ENCODE measurements at regions not wholly inside any gene's neighbourhood (a gene's known extent, or its start where the extent isn't known, plus 50 kb on each side); places are given as distances from the start of the nearest gene placed in this dataset.
"Not testable (repeated sequence)": the region's sequence is repeated elsewhere in the genome, so short reads cannot be mapped to it uniquely, and the experiment has no call there.

DNA sequence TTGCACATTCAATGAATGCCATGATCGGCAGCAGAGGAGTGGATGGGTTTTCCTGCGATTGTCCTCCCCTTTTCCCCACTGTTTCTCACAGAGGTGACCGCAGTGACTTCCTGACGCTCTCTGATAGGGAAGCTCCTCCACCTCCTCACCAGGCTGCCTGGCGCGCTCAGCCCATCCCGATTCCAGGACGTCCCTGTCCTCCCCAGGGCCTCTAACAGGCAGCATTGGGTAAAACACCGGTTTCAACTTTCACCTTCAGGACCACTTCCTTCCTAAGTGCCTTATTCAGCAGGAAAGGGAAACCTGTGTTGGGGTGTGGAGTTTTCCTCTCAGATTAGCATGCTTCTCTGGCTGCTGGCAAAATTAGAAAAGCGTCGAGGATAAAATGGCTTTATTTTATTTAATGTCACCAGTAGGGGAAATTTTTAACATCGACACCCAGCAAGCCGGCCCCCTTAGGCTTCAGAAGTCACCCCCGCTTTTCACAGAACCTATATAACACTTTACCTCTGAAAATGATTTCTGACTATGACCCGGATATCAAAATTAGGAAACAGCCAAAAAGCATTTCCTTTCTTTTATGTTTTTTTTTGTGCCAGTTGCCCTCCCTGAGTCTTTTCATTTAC lies 570.4 kb upstream of the GJE1 start:
- DNase-seq = peak; percentile 25

DNA sequence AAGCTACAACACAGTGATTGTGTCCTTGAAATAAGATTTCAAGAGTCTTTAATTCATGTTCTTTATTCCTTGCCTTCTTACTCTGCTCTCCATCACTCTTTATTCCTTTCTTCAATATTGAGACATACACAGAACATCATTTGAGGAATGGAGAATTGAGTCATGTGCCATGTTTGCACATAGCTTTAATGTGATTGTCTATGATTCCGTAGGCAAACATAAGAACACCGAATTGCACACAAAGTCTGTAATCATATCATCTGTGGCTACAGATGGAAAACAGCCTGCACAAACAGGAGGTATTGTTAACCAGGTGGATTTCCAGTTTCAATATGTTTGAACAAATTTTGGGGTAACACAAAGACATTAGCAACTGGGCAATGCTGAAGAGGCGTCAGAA lies 571.6 kb upstream of the GJE1 start:
- no peak for DNase-seq

DNA sequence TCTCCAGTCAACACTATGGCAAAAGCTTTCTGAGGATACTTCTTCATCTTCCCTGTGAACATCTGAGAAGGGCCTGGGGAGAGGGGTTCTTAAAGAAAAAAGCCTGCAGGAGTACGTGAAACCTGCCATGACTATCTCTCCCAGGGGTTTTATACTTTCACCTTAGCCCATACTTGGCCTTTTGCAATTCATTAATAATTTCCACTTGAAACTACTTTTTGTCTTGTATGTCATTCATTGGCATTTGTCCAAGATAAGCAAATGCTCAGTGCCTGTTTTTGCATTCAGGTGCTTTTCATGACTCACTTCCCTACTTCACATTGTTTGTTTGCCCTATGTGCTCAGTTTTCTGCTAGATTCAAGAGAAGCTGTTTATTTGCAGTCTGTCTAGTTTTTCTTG lies 580.3 kb upstream of the GJE1 start:
- DNase-seq = peak; percentile 42

DNA sequence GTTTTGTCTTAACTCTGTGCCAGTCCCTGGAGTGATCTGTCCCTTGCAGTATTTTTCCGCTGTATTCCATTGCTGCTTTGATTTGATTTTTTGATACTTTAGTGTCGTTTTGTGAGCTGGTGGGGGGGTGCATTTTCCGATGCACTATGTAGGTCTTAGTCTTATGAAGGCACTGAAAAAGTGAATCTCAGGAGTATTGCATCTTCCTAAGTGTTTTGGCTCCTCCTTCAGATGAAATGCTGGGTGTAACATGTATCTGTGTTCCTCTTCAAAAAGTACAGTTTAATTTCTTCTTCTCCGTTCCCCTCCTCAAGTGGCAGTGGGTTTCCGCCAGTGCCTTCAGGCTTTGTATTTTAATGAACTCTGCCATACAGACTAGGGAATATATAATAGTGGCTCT lies 580.7 kb upstream of the GJE1 start:
- no peak for DNase-seq

DNA sequence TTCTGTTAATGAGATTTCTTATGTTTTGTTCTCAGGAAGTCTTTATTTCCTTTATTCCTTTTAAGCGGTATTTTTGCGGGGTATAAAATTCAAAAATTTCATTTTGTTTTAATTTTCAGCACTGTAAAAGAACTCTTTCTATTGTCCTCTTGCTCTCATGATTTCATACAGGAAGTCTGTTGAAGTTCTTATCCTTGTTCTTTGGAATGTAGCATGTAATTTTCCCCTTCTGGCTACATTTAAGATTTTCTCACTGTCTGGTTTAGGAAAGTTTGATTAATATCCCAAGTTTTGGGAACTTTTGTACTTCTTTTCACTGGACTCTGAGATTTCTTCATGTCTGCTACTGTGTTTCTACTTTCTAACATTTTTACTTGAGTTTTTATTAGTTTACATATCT lies 581.4 kb upstream of the GJE1 start:
- peak; percentile 4 for DNase-seq

DNA sequence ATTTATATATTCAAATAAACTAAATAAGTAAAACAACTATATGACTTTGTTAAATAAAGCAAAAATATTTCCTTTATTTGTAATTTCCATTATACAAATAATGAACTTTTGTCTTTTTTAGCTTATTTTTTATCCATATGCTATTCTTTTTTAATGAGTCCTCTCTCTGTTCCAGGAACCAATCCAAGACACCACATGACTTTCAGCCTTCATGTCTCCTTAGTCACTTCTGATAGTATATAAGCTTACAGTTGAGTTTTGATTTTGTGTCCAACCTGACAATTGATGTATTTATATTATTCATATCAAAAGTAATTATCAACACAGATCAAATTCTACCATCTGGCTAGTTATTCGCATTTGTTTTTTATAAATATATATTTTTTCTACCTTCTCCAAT lies 582.3 kb upstream of the GJE1 start:
- DNase-seq = no peak

DNA sequence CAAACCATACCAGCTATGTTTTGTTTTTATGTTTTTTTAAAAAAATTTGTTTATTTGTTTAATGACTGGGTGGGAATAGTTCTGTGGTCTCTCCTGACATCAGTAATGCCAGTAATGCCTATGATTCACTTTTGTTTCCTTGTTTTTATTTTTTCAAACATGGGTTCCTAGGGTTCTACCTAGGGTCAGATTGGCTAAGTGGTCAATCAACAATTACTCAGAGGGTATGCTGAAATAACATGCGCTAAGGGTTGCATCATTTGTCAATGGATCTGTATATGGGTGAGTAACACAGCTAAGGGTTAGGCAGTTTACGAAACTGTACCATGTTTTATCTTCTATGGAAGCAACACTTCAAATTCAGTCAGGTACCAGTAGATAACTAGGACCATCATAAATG lies 583.8 kb upstream of the GJE1 start:
- peak; percentile 10 for DNase-seq

DNA sequence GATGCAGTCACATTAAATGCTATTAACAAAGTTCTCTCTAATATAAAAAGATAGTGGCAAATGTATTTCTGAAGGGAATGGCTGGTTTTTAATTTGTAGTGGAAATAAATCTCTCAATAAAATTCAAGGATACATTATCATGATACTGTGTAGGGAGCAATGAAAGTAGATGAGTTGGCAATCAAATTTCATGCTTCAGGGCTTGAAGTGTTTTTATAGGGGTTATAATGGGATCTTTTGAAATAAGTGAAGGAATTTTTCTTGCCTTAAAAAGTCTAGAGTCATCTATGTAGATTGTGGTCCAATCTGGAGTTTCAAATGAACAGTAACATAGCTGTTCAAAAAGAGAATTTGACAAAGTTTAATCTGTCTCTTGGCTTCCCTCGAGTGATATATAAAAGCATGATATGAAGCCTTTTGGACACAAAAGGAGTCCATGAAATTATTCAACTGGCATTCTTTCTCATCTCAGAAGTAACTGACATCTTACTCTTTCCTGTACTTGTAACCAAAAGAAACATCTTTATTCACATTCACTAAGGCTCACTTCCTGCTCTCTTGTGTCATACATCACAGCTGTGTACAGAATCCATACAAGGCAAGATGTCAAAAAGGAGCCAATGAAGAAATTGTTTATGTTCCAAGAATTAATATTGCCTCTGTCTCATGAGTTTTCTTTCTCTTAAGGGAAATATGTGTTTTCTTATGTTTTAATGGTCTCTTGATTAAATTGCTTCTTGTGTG lies 591.0 kb upstream of the GJE1 start:
- DNase-seq = peak; percentile 3

DNA sequence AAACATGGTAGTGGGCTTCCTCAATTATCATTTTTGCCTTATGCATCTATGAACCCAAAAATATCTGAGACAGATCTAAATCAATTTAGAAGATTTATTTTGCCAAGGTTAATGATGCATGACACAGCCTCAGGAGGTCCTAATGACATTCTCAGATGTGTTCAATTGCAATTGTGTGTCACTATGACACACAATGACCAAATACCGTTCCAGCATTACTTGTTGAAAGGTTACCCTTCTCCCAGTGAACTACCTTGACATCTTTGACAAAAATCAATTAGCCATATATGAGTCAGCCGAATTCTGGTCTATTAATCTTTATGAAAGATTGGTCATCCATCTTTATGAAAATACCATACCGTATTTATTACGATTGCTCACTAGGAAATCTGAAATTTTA lies 592.5 kb upstream of the GJE1 start:
- no peak for DNase-seq

DNA sequence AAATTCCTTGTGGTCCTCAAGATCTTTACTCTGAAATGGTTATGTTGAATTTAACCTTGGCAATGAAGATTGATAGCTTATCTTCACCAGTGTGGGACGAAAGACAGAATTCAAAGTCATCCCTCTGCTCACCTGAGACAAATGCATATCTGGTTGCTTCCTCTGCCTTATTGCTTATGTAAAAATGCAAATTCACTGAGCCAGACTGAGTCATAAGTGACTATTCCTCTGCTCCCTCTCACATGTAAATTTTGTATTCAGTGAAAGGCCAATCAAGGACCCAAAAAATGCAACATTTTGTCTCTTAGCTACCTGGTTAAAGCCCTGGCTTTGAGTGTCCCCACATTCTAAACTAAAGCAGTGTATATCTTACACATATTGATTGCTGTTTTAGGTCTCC lies 593.1 kb upstream of the GJE1 start:
- no peak for DNase-seq

DNA sequence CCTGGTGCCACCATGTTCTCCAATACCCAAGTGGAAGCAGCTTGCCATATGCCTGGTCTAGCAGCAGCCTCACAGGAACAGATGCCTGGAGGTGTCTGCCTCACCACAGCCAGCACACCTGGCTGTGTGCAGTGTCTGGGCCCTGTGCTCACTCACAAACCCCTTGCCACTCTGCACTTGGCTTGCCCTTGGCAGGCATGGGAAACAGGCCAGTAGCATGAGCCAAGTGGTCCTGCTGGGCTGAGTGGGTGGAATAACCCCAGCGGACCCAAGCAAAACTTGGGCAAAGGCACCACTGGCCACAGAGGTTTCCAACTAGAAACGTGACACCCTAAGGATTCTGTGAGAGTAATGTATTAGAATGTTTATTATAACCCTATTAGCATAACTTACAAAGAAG lies 600.5 kb upstream of the GJE1 start:
- DNase-seq = no peak

DNA sequence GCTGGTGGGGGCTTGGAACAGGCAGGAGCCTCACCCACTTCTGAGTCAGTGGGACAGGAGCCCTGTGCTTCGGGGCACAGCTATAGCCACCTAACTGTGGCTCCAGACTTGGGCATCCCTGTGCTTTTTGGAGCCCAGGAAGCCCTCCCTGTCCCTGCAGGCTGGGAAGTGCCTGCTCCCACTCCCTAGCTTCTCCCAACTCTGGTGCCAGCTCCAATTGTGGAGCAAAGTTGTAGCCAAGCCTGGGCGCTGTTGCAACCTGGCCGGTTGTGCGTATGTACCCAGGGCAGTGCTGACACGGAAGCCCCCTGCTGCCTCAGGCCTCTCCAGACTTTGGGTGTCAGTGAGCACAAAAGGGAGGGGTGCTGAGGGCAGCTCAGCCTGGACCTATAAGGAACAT lies 601.7 kb upstream of the GJE1 start:
- DNase-seq = no peak

DNA sequence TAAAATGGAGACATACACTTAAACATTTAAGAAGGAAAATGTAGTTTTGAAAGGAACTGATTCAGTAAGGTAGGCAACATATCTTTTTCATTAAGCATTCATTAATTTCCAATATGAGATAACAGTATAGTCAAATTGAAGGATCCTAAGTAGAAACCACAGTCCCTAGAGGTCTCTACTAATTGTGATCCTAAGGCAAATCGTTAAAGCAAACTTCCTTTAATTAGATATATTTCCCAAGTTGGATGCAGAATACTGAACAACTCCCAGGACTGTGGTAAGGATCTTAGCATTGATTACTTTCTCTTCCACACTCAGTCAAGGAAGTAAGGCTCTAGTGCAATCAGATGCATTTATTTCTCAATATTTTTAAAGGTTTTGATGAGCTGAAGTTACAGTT lies 604.1 kb upstream of the GJE1 start:
- no peak for DNase-seq

DNA sequence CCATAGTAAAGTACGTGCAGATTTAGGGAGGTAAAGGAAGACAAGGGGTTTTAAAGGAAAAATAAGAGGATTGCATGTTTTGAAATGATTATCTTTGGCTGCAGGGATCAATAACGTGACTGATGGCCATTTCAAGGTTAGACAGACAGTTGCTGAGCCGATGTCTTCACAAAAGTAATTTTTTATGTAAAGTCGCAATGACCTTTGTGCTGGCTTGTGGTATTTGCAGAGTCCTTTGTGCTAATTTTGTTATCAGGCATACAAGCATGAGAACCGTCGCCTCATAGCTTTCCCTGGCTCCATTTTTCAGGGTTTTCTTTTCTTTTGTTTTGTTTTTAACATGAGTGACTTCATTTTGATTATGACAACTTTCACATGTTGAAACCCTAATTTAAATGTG lies 605.7 kb upstream of the GJE1 start:
- no peak for DNase-seq

DNA sequence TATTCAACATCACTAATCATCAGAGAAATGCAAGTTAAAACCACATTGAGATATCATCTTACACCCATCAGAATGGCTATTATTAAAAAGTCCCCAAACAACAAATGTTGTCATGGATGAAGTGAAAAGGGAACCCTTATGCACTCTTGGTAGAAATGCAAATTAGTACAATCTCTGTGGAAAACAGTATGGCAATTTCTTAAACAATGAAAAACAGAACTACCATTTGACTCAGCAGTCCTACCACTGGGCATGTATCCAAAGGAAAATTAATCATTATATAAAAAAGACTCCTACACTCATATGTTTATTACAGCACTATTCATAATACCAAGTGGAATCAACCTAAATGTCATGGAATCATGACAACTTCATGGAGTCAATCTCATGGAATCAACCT lies 611.3 kb upstream of the GJE1 start:
- peak; percentile 4 for DNase-seq

DNA sequence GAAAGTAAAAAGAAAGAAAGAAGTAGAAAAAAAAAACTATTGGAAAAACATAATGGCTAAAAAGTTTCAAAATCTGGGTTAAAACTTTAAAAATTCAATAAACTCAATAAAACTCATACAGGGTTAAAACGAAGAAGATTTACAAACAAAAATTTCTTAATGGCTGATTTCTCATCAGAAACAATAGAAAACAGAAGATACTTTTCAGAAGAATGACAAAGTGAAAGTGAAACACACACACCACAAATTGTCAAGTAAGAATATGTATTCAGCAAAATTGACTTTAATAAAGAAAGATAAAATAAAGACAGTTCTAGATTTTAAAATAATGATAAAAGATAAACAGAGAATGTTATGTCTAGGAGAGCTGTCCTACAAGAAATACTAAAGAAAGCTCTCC lies 618.9 kb upstream of the GJE1 start:
- DNase-seq = no peak

DNA sequence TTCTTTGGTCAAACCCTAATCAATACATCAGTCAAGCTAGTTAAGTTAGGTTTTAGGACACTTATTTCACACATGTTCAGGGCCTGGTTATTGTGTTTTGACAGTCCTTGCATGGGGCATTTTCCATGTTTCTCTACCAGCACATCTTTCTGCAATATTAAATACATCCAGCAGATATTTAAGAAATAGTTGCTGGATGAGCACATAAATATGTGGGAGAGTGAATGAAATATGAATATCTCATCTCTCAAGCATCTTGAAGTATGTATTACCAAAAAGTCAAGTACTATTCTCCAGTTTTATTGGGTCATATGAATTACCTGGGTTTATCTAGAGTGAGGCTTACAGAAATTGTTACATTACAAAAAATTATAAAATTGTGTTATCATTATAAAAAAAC lies 621.9 kb upstream of the GJE1 start:
- no peak for DNase-seq

DNA sequence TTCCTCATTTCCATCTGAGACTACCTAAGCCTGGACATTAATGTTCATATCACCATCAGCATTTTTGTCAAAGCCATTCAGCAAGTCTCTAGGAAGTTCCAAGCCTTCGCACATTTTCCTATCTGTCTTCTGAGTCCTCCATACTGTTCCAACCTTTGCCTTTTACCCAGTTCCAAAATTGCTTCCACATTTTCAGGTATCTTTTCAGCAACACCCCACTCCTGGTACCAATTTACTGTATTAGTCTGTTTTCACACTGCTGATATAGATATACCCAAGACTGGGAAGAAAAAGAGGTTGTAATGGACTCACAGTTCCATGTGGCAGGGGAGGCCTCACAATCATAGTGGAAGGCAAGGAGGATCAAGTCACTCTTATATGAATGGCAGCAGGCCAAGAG lies 626.7 kb upstream of the GJE1 start:
- not testable (repeated sequence) for DNase-seq

DNA sequence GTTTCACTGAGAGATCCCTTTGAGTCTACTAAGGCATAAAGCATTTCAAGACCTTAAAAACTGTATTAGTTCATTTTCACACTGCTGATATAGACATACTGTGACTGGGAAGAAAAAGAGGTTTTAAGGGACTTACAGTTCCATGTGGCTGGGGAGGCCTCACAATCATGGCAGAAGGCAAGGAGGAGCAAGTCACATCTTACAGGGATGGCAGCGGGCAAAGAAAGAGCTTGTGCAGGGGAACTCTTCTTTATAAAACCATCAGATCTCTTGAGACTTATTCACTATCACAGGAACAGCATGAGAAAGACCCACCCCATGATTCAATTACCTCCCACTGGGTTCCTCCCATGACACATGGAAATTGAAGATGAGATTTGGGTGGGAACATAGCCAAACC lies 628.4 kb upstream of the GJE1 start:
- DNase-seq = not testable (repeated sequence)

DNA sequence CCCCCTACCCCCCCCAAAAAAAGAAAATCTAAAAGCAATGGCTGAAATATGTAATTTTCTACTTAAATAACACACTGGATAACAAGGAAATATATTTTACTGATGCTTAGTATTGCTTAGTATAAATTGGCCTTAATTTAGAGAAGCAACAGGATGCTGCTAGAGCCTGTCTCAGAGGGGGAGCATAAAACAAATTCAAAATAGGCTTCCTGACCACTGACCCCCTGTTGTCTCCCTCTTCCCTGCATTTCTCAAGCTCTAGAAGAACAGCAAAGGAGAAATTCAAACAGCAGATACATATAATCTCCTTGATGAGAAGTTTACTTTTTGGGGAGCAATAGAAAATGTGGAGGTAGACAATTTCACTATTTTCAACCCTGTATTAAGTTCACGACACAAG lies 631.1 kb upstream of the GJE1 start:
- no peak for DNase-seq

DNA sequence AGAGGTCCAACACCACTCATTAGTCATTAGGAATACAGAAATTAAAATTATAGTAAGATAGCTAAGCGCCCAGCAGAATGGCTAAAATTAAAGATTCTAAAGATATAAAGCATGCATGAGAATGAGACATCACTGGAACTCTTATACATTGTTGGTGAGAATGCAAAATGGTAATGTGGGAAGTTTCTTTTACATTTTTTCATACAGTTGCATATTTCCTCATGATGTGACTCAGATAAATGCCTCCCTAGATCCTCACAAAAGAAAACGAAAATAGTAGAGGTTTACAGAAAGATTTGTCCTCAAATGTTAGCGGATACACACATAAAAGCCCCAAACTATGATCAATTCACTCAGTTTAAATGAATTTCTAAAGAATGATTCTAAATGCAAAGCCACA lies 633.7 kb upstream of the GJE1 start:
- peak; percentile 38 for DNase-seq

DNA sequence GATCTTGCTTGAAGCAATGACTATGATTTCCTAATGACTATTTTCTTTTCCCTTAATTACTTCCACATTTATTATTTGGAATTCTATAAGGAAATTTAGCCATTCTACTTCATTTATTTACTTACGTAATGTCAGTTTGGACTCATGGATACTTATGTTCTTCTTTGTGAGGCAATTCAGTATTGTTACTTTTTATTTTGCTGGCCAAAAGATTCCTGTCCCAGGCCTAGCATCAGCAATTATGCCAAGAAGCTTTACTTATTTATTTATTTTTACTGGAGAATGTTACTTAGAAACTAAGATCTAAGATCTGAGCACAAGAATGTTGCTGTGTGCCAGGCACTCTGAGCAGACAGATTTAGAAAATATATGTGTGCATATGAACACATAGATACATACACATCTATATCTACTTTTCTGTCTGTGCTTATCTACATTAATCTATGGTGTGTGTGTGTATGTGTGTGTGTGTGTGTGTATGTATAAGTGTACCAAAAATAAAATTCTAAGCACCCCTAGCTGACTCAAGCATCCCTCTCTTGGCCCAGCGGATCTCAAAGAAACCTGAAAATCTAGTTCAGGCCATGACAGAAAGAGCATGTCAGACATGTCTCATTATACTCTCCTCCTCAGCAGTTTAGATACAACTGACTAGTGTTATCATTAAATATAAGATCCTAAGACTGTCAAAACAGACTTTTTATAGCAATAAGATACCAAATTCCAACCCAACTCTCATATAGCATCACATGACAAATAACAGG lies 640.0 kb upstream of the GJE1 start:
- no peak for DNase-seq

DNA sequence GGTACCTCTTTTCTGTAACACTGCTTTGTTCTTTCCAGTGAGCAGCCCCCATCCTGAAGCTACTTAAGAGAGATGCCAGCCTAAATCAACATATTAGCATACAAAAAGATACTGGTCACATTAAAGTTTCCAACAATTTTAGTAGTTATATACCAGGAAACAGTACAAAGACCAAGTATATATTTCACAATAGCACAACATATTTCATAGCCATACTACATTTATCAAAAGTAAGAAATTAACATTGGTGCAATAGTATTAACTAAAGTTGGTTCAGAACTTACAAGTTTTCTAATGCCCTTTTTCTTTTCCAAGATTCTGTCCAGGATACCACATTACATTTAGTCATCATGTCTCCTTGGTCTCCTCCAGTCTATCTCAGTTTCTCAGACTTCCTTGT lies 641.0 kb upstream of the GJE1 start:
- no peak for DNase-seq

DNA sequence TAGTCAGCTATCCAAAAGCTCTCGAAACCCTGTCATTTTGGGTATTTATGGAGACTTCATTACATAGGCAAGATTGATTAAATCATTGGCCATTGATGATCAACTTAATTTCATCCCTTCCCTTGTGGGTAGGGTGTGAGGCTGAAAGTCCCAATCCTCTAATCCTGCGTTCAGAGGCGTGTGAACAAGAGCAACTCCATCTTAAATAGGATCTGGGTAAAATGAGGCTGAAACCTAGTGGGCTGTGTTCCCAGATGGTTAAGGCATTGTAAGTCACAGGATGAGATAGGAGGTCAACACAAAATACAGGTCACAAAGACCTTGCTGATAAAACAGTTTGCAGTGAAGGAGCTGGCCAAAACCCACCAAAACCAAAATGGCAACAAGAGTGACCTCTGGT lies 641.7 kb upstream of the GJE1 start:
- no peak for DNase-seq

All from fibroblast of skin of right quadriceps (primary cell).